ENCODE measurements at regions not wholly inside any gene's neighbourhood (a gene's known extent, or its start where the extent isn't known, plus 50 kb on each side); places are given as distances from the start of the nearest gene placed in this dataset.
"Not testable (repeated sequence)": the region's sequence is repeated elsewhere in the genome, so short reads cannot be mapped to it uniquely, and the experiment has no call there.

GRCh38 chr9:74362423-74362822, 134.7 kb upstream of the RORB start:
- POLR2A ChIA-PET, result interaction anchor here (0.6 kb wide), 1 partner anchor 199 kb away, joined by 6 read pairs; no protein-coding TSS in a partner anchor
- CTCF ChIA-PET, result no interaction called here

- ChIA-PET CTCF (no interaction called here), POLR2A (no interaction called here)
Observed at GRCh38 chr9:74366111-74366510, 131.0 kb upstream of the RORB start.

DNA sequence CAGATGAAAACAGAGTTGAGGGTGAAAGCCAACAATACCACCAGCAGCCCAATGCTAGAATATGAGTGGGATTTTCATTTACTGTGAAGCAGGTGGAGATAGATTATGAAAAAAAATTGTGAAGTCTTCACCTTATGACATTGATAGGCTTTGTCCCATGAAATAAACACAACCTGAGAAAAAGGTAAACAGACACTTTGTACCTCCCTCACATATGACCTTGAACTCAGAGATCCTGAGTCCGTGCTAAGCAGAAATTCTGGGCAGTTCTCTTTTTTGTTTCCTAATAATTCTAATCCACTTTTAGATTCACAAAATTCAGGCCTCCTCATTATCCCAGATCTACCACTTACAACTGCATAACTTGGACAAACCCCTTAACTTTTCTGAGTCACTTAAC, 127.3 kb upstream of the RORB start:
- CTCF ChIA-PET, result no interaction called here
- POLR2A ChIA-PET, result no interaction called here

DNA sequence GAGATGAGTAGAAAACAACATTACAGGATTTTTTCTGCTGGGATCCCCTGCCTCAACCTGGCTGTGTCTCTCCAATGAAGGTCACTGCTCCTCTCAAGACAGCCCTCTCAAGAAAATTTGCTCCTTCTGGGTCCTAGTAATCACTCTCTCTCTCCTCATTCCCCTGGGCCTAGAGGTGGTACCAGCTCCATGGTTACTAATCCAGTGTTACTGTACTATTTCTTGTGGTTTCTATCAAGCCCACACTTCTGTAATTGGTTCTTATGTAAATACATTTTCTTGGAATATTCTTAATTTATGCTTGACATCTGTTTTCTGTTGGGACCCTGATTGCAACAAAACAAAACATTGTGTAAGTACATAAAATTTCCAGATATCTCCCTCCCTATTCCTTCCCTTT, 123.8 kb upstream of the RORB start:
- POLR2A ChIA-PET, result no interaction called here
- CTCF ChIA-PET, result no interaction called here

DNA sequence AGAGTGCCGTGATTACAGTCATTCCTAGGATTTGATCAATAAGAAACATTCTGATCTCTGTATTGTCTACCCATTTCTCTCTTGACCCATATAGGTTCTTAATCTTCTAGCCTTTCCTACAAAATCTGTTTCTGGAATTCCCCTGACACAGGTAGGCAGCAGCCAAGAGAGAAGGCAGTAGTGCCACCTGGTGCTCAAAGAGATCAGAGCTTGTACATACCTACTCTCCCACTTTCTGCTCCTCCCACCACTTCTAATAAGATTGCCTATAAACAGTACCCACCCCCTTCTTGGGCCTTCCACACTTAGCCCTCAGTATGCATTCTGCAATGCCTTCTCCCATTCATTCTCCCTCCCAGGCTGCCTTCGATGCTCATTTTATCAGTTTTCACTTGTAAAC, 117.4 kb upstream of the RORB start:
- CTCF ChIA-PET, result no interaction called here

GRCh38 chr9:74391816-74392215, 105.3 kb upstream of the RORB start:
- POLR2A ChIA-PET, result no interaction called here
- CTCF ChIA-PET, result no interaction called here

More for the DNA sequence above, 117.4 kb upstream of the RORB start:
- POLR2A ChIA-PET, result no interaction called here

GRCh38 chr9:74403581-74403980, 93.6 kb upstream of the RORB start:
- ChIA-PET CTCF (no interaction called here), POLR2A (no interaction called here)

DNA sequence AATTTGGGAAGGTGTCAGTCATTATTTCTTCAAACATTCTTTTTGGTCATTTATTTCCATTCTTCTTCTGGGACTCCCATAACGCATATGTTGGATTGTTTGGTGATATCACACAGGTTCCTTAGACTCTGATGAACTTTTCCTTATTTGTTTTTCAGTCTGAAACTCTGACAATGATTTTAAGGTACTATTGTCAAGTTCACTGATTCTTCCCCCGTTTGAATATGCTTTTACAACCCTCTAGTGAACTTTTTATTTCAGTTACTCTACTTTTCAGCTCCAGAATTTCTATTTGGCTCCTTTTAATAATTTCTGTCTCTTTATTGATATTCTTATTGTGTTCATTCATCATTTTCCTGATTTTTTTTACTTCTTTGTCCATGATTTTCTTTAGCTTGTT, 92.5 kb upstream of the RORB start:
- ChIA-PET POLR2A (no interaction called here), CTCF (no interaction called here)

DNA sequence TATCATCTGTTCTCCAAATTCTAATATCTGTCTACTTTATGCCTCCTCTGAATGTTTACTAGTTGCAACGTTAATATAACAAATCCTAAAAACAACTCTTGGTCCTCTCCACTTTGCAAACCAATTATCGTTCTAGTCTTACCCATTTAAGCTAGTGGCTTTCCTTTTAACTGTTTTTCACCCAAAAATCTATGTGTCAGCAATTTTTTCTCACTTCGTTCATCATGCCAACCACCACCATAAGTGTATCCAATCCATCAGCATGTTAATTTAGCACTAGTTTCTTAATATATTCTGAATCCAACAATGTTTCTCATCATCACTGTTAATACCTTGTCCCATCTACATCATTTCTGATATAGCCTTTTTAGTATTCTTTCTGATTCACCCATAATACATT, 90.0 kb upstream of the RORB start:
- ChIA-PET CTCF (no interaction called here), POLR2A (no interaction called here)

- CTCF ChIA-PET, result no interaction called here
- POLR2A ChIA-PET, result no interaction called here
Observed at GRCh38 chr9:74412236-74412979, 84.7 kb upstream of the RORB start.

- CTCF ChIA-PET, result no interaction called here
- POLR2A ChIA-PET, result no interaction called here
Observed at GRCh38 chr9:74413876-74414275, 83.3 kb upstream of the RORB start.

- CTCF ChIA-PET, result no interaction called here
- POLR2A ChIA-PET, result no interaction called here
Observed at GRCh38 chr9:74414325-74414724, 82.8 kb upstream of the RORB start.

GRCh38 chr9:74415995-74416394, 81.1 kb upstream of the RORB start:
- POLR2A ChIA-PET, result interaction anchor here (0.6 kb wide), 1 partner anchor 93 kb away, joined by 3 read pairs; no protein-coding TSS in a partner anchor
- CTCF ChIA-PET, result no interaction called here

DNA sequence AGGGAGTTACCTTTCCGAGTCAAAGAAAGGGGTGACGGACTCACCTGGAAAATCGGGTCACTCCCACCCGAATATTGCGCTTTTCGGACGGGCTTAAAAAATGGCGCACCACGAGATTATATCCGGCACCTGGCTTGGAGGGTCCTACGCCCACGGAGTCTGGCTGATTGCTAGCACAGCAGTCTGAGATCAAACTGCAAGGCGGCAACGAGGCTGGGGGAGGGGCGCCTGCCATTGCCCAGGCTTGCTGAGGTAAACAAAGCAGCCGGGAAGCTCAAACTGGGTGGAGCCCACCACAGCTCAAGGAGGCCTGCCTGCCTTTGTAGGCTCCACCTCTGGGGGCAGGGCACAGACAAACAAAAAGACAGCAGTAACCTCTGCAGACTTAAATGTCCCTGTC, 72.6 kb upstream of the RORB start:
- CTCF ChIA-PET, POLR2A ChIA-PET: not testable (repeated sequence)

- CTCF ChIA-PET, result no interaction called here
- POLR2A ChIA-PET, result no interaction called here
Observed at GRCh38 chr9:74431467-74431866, 65.7 kb upstream of the RORB start.

GRCh38 chr9:74443036-74443750, 53.9 kb upstream of the RORB start:
- ChIA-PET POLR2A (no interaction called here), CTCF (no interaction called here)

DNA sequence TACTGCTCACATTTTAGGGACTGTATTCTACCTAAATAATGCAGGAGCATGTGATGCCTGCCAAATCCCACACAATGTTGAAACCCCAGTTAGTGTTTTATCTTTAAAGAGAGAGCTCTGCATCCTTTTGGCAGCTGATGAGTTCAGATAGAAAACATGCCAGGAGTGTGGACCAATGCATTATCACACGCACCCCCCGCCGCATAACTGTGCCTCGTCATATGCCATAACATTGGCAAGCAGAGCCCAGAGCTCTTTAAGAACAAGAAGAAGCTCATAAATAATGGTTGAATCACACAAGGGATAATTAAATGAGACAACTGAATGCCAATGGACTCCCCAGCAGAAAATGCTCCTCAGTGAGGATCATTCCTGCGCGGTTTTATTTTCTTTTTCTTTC, 52.8 kb upstream of the RORB start:
- CTCF ChIA-PET, result no interaction called here
- POLR2A ChIA-PET, result no interaction called here

Measured in activated CD8-positive, alpha-beta memory T cell treated with anti-CD3 and anti-CD28 coated beads for 36 hours (primary cell).